ENCODE measurements at regions not wholly inside any gene's neighbourhood (a gene's known extent, or its start where the extent isn't known, plus 50 kb on each side); places are given as distances from the start of the nearest gene placed in this dataset.
"Not testable (repeated sequence)": the region's sequence is repeated elsewhere in the genome, so short reads cannot be mapped to it uniquely, and the experiment has no call there.

- not testable (repeated sequence) for H3K4me3 ChIP-seq (ENCODE audit: low read depth, low read length); DNase-seq (ENCODE audit: low read depth)
These were observed 824.7 kb downstream of the LRRTM4 start for GRCh38 chr2:76697439-76697838.

GRCh38 chr2:76692908-76693307 lies 829.3 kb downstream of the LRRTM4 start:
- no peak overlapping the region for H3K4me3 ChIP-seq (ENCODE audit: low read depth, low read length)
- DNase-seq (ENCODE audit: low read depth) = no peak
- TF ChIP-seq CTCF (IDR thresholded peaks at IDR 0.05; ENCODE audit: insufficient read depth, low read depth, low read length) = no peak

GRCh38 chr2:76688732-76689131 lies 833.4 kb downstream of the LRRTM4 start:
- no peak for TF ChIP-seq CTCF (IDR thresholded peaks at IDR 0.05; ENCODE audit: insufficient read depth, low read depth, low read length)
- no peak for DNase-seq (ENCODE audit: low read depth)
- H3K4me3 ChIP-seq (ENCODE audit: low read depth, low read length) = no peak overlapping the region

GRCh38 chr2:76687923-76688322 lies 834.3 kb downstream of the LRRTM4 start:
- no peak overlapping the region for H3K4me3 ChIP-seq (ENCODE audit: low read depth, low read length)
- DNase-seq (ENCODE audit: low read depth) = no peak
- TF ChIP-seq CTCF (IDR thresholded peaks at IDR 0.05; ENCODE audit: insufficient read depth, low read depth, low read length) = no peak

- TF ChIP-seq CTCF (IDR thresholded peaks at IDR 0.05; ENCODE audit: insufficient read depth, low read depth, low read length) = no peak
- no peak overlapping the region for H3K4me3 ChIP-seq (ENCODE audit: low read depth, low read length)
- no peak for DNase-seq (ENCODE audit: low read depth)
These were observed 837.4 kb downstream of the LRRTM4 start for GRCh38 chr2:76684756-76685155.

- H3K4me3 ChIP-seq (ENCODE audit: low read depth, low read length) = no peak overlapping the region
- no peak for DNase-seq (ENCODE audit: low read depth)
- TF ChIP-seq CTCF (IDR thresholded peaks at IDR 0.05; ENCODE audit: insufficient read depth, low read depth, low read length) = no peak
These were observed 843.2 kb downstream of the LRRTM4 start for GRCh38 chr2:76679025-76679396.

GRCh38 chr2:76678383-76679024 lies 843.7 kb downstream of the LRRTM4 start:
- no peak for TF ChIP-seq CTCF (IDR thresholded peaks at IDR 0.05; ENCODE audit: insufficient read depth, low read depth, low read length)
- H3K4me3 ChIP-seq (ENCODE audit: low read depth, low read length) = no peak overlapping the region
- no peak for DNase-seq (ENCODE audit: low read depth)
